PC-9 (cell line): ENCODE measurements at regions not wholly inside any gene's neighbourhood (a gene's known extent, or its start where the extent isn't known, plus 50 kb on each side); places are given as distances from the start of the nearest gene placed in this dataset.

Experiments used
- BruUV-seq: library from RNA; stranded (reverse); fragments of 400-500 nt; replicated peaks from 2 replicates; lab custom pipeline; 2021; lab: Mats Ljungman, UMichigan
- CTCF ChIA-PET: fragments of 300-600 bp; sonication (Branson Sonifier 250); formaldehyde crosslinking; loops from one replicate; lab custom pipeline; 2022; ENCODE audit warnings: antibody characterized with exemption; lab: Charles Lee
- POLR2A ChIA-PET: fragments of 300-600 bp; sonication (Branson Sonifier 250); formaldehyde crosslinking; loops from one replicate; lab custom pipeline; 2022; ENCODE audit warnings: antibody characterized with exemption; ENCODE audit not compliant: unreplicated experiment; lab: Charles Lee
- DNase-seq, 2 experiments: peaks; one replicate each; pipeline versions ENCODE4 v3.0.0 to v3.0.0-alpha.2; 2015 to 2022; ENCODE audit warnings: mixed read lengths in 1 of 2
- H2AFZ ChIP-seq: fragments of 200-600 bp; sonication (generic); 2 replicates; pipeline ENCODE4 v1.8.1; 2017; ENCODE audit warnings: antibody characterized with exemption
- H3F3A ChIP-seq: fragments of 200-600 bp; sonication (generic); 2 replicates; pipeline ENCODE4 v1.8.1; 2017; ENCODE audit warnings: antibody characterized with exemption, mild to moderate bottlenecking, low read depth; ENCODE audit not compliant: insufficient read depth
- H3K27ac ChIP-seq: fragments of 200-600 bp; sonication (generic); 2 replicates; pipeline ENCODE4 v1.6.1; 2016; ENCODE audit warnings: mixed run types
- H3K27me3 ChIP-seq: fragments of 200-600 bp; sonication (generic); 2 replicates; pipeline ENCODE4 v1.6.1; 2016; ENCODE audit warnings: low read depth, mixed run types; ENCODE audit not compliant: insufficient read depth
- H3K36me3 ChIP-seq: fragments of 200-600 bp; sonication (generic); 2 replicates; pipeline ENCODE4 v1.6.1; 2016; ENCODE audit warnings: low read depth, mixed run types
- H3K4me1 ChIP-seq: fragments of 200-600 bp; sonication (generic); replicated peaks from 2 replicates; pipeline ENCODE4 v1.6.1; 2016; ENCODE audit warnings: mixed run types; ENCODE audit not compliant: insufficient read depth
- H3K4me2 ChIP-seq: fragments of 200-600 bp; sonication (generic); 2 replicates; pipeline ENCODE4 v1.6.1; 2017; ENCODE audit warnings: mixed run types
- H3K4me3 ChIP-seq: fragments of 200-600 bp; sonication (generic); 2 replicates; pipeline ENCODE4 v1.6.1; 2016; ENCODE audit warnings: mixed run types
- H3K79me2 ChIP-seq: fragments of 200-600 bp; sonication (generic); 2 replicates; pipeline ENCODE4 v1.6.1; 2017; ENCODE audit warnings: low read depth, mixed run types
- H3K9me2 ChIP-seq: fragments of 200-600 bp; sonication (generic); 2 replicates; pipeline ENCODE4 v1.8.1; 2017; ENCODE audit warnings: mild to moderate bottlenecking; ENCODE audit not compliant: insufficient read depth
- H3K9me3 ChIP-seq: fragments of 200-600 bp; sonication (generic); 2 replicates; pipeline ENCODE4 v1.8.1; 2016; ENCODE audit warnings: low read depth; ENCODE audit not compliant: insufficient read depth
- H4K20me1 ChIP-seq: fragments of 200-600 bp; sonication (generic); 2 replicates; pipeline ENCODE4 v1.8.1; 2017; ENCODE audit not compliant: insufficient read depth
- CTCF ChIP-seq: fragments of 200-600 bp; sonication (generic); conservative IDR thresholded peaks from 2 replicates; pipeline ENCODE4 v1.6.1; 2017; ENCODE audit warnings: mixed run types, antibody characterized with exemption, mild to moderate bottlenecking, moderate library complexity
- EZH2 ChIP-seq: fragments of 200-600 bp; sonication (generic); IDR thresholded peaks from 2 replicates; pipeline ENCODE4 v1.8.0; 2017; ENCODE audit warnings: antibody characterized with exemption, low read depth
- intact Hi-C: fragments of 100-400 bp; cut with micrococcal nuclease; formaldehyde crosslinking; loops from one replicate; pipeline ENCODE4 v1.10.0; 2022; ENCODE audit not compliant: unreplicated experiment

GRCh38 chr4:108531461-108531860 lies 88.9 kb upstream of the RPL34 start:
- no peaks in the 10 kb centered on the region for H3K4me1 ChIP-seq
- no peaks in the 10 kb centered on the region for H3K27me3 ChIP-seq
- H3K4me2 ChIP-seq: no peak overlapping the region
- POLR2A ChIA-PET: no interaction called here
- no peaks in the 10 kb centered on the region for H4K20me1 ChIP-seq
- TF ChIP-seq EZH2 (no peak), CTCF (no peak)
- CTCF ChIA-PET: no interaction called here
- H3K9me2 ChIP-seq: no peaks in the 10 kb centered on the region
- H2AFZ ChIP-seq: no peak overlapping the region
- no peak for DNase-seq
- no peaks in the 10 kb centered on the region for H3K9me3 ChIP-seq
- H3K79me2 ChIP-seq: no peaks in the 10 kb centered on the region
- no TSS peak for BruUV-seq
- H3F3A ChIP-seq: no peaks in the 10 kb centered on the region
- H3K4me3 ChIP-seq: no peak overlapping the region
- H3K36me3 ChIP-seq: no peaks in the 10 kb centered on the region
- no peak overlapping the region for H3K27ac ChIP-seq
- intact Hi-C loops: no loop called here

GRCh38 chr4:108529984-108530905 lies 90.1 kb upstream of the RPL34 start:
- no peak for DNase-seq
- Histone ChIP-seq H2AFZ (no peak overlapping the region), H3K9me2 (no peaks in the 10 kb centered on the region), H3K79me2 (no peaks in the 10 kb centered on the region), H3K36me3 (no peaks in the 10 kb centered on the region), H3F3A (no peaks in the 10 kb centered on the region), H3K27ac (no peak overlapping the region), H3K4me1 (no peaks in the 10 kb centered on the region), H3K9me3 (no peaks in the 10 kb centered on the region), H4K20me1 (no peaks in the 10 kb centered on the region), H3K4me2 (no peak overlapping the region), H3K27me3 (no peaks in the 10 kb centered on the region), H3K4me3 (no peak overlapping the region)
- TF ChIP-seq CTCF: no peak
- no peak for TF ChIP-seq EZH2
- intact Hi-C loops: no loop called here
- BruUV-seq: no TSS peak
- CTCF ChIA-PET: no interaction called here
- POLR2A ChIA-PET: no interaction called here

GRCh38 chr4:108529102-108529501 lies 91.3 kb upstream of the RPL34 start:
- TF ChIP-seq CTCF: no peak
- TF ChIP-seq EZH2: no peak
- Histone ChIP-seq H3K79me2 (no peaks in the 10 kb centered on the region), H2AFZ (no peak overlapping the region), H3K9me3 (no peaks in the 10 kb centered on the region), H3K27me3 (no peaks in the 10 kb centered on the region), H3K4me1 (no peaks in the 10 kb centered on the region), H3K27ac (no peak overlapping the region), H3K36me3 (no peaks in the 10 kb centered on the region), H4K20me1 (no peaks in the 10 kb centered on the region), H3K9me2 (no peaks in the 10 kb centered on the region), H3K4me2 (no peak overlapping the region), H3K4me3 (no peak overlapping the region), H3F3A (no peaks in the 10 kb centered on the region)
- intact Hi-C loops: no loop called here
- POLR2A ChIA-PET: no interaction called here
- DNase-seq: no peak
- BruUV-seq: no TSS peak
- CTCF ChIA-PET: no interaction called here
